Stomach smooth muscle (tissue), 2 donors: ENCODE measurements at regions not wholly inside any gene's neighbourhood (a gene's known extent, or its start where the extent isn't known, plus 50 kb on each side); places are given as distances from the start of the nearest gene placed in this dataset.
"Not testable (repeated sequence)": the region's sequence is repeated elsewhere in the genome, so short reads cannot be mapped to it uniquely, and the experiment has no call there.

Experiments used
- H3K27ac ChIP-seq: one replicate; pipeline ENCODE4 v1.7.0; 2013; ENCODE audit warnings: mild to moderate bottlenecking, low read length, inconsistent platforms
- H3K27me3 ChIP-seq, 2 donors: one replicate each; pipeline ENCODE4 v1.7.0; 2013; ENCODE audit warnings: low read length in 2 of 2; ENCODE audit not compliant: insufficient read depth in 2 of 2, control insufficient read depth in 1 of 2
- H3K36me3 ChIP-seq, 2 donors: one replicate each; pipeline ENCODE4 v1.7.0; 2013; ENCODE audit warnings: low read length in 2 of 2; ENCODE audit not compliant: control insufficient read depth in 2 of 2, insufficient read depth in 2 of 2
- H3K4me1 ChIP-seq: one replicate; pipeline ENCODE4 v1.7.0; 2013; ENCODE audit warnings: low read length; ENCODE audit not compliant: control insufficient read depth, insufficient read depth
- H3K4me3 ChIP-seq, 2 donors: one replicate each; pipeline ENCODE4 v1.7.0; 2013; ENCODE audit warnings: low read length in 2 of 2
- H3K9ac ChIP-seq, 2 donors: one replicate each; pipeline ENCODE4 v1.7.0; 2013; ENCODE audit warnings: low read length in 2 of 2, mild to moderate bottlenecking in 1 of 2
- H3K9me3 ChIP-seq, 2 donors: one replicate each; pipeline ENCODE4 v1.7.0; 2013; ENCODE audit warnings: low read length in 2 of 2; ENCODE audit not compliant: control insufficient read depth in 2 of 2
- donor health status: healthy.
- donor health status: Pancreatic carcinoma.

DNA sequence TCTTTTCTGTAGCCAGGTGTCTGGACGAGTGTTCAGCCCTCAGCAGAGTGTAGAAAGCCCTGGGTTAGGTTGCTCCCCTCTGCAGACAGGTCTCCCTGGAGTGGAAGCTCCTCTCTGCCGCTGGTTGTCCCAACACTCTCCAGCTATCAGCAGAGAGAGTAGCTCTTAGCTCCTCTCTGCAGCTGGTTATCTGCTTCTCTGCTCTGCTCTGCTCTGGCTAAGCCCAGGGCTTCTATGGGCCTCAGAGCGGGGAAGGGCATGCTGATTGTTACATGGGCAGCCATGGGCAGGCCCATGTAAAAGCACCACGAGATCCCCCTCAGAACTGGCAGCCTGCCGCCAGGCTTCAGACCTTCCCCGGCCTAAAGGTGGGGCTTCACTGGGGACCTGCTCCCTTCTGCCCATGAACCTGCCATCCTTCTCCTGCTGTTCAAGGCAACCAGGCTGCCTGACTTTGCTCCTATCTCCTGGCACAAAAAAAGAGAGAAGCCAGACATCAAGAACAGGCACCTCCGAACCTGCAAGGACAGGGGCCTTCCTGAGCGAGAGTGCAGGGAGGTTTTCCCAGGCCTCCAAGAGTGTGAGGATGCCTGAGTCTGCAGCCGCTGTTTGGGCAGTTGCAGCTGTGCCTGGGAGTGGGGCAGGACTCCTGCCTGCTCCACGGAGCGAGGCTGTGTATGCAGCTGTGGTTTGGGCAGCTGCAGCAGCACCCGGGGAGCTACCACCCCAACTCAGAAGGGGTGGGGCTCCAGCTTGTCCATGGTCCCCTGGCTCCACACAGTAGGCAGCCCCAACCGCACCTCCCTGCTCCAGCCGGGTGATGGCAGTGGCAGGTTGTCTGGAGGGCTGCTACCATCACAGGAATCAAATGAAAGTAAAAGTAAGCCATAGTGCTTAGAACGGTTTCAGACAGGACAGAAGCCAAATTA is 973.7 kb downstream of the LTN1 start:
- Histone ChIP-seq H3K4me1 (no peaks in the 10 kb centered on the region), H3K4me3 (no peak overlapping the region), H3K36me3 (no peaks in the 10 kb centered on the region), H3K9me3 (no peaks in the 10 kb centered on the region), H3K9ac (no peak overlapping the region), H3K27me3 (no peaks in the 10 kb centered on the region), H3K27ac (no peak overlapping the region)

GRCh38 chr21:28018213-28018612 is 974.5 kb downstream of the LTN1 start:
- no peak overlapping the region for H3K27ac ChIP-seq
- H3K36me3 ChIP-seq = no peaks in the 10 kb centered on the region
- H3K9me3 ChIP-seq = no peaks in the 10 kb centered on the region
- H3K27me3 ChIP-seq = no peaks in the 10 kb centered on the region
- no peak overlapping the region for H3K4me3 ChIP-seq
- no peaks in the 10 kb centered on the region for H3K4me1 ChIP-seq
- no peak overlapping the region for H3K9ac ChIP-seq

- Histone ChIP-seq H3K9ac (no peak overlapping the region), H3K9me3 (no peaks in the 10 kb centered on the region), H3K4me3 (no peak overlapping the region), H3K4me1 (peaks cover 3% of the 10 kb centered on the region), H3K36me3 (no peaks in the 10 kb centered on the region), H3K27ac (no peak overlapping the region), H3K27me3 (no peaks in the 10 kb centered on the region)
Measured at GRCh38 chr21:28016571-28016970, 976.1 kb downstream of the LTN1 start.

DNA sequence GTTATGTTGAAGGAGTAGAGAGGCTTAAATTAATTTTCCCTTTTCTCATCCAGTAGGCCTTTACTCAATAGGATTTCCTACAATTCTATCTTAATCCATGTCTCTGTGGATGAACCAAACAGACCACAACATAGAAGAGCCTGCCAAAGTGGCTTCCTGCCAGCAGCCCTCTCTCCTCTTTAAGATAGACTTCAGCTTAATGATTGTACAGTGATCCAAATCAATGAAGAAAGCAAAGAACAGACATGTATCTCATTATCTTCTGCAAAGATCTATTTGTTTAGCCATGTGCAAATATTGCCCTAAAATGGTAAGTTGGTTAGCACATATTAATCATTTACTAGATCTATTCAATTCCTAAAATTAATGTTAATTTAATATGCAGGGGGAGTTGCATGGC is 979.6 kb downstream of the LTN1 start:
- H3K4me1 ChIP-seq, H3K9ac ChIP-seq, H3K9me3 ChIP-seq, H3K27ac ChIP-seq, H3K27me3 ChIP-seq, H3K4me3 ChIP-seq, H3K36me3 ChIP-seq: not testable (repeated sequence)

DNA sequence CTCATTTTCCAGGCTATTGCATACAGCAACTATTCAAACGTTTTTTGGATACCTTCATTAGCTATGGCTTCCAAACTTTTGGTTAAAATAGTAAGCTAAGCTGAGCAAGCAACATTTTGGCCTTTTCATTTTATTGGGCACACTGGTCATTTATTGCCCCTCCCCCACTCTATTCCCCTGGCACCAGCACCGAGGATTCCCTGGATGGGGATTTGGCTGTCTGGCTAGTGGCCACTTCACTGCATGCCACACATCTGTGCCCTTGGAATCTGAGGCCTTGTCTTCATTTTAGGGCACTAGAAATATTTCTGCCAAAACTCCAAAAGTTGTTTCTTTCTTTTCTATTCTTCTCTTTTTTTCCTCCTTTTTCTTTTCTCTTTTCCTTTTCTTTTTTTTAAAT is 980.7 kb downstream of the LTN1 start:
- not testable (repeated sequence) for H3K36me3 ChIP-seq, H3K27ac ChIP-seq, H3K4me1 ChIP-seq, H3K9me3 ChIP-seq, H3K4me3 ChIP-seq, H3K9ac ChIP-seq, H3K27me3 ChIP-seq

- H3K36me3 ChIP-seq, H3K27ac ChIP-seq, H3K4me3 ChIP-seq, H3K9me3 ChIP-seq, H3K27me3 ChIP-seq, H3K4me1 ChIP-seq, H3K9ac ChIP-seq: not testable (repeated sequence)
Measured at GRCh38 chr21:28008245-28008644, 984.4 kb downstream of the LTN1 start.

GRCh38 chr21:28003627-28004026 is 989.0 kb downstream of the LTN1 start:
- H3K4me3 ChIP-seq, H3K9me3 ChIP-seq, H3K9ac ChIP-seq, H3K27ac ChIP-seq, H3K27me3 ChIP-seq, H3K4me1 ChIP-seq, H3K36me3 ChIP-seq: not testable (repeated sequence)

DNA sequence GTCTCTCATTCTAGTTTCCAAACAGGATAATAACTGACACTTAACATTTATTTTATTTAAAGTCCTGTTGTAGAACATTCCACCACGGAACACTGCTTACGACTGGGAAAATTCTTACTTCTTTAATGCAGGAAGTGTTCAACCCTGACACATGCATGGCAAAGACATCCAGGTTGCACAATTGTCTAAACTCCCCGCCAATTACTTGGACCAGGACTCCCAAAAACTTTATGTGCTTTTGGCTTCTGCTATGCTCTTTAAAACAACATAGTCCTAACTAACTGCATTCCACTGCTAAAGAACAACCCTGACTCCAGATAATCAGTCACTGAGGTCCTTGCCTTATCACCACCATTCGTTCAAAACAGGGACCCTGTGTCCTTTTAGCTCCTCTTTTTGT is 995.8 kb downstream of the LTN1 start:
- not testable (repeated sequence) for H3K4me3 ChIP-seq, H3K27me3 ChIP-seq, H3K4me1 ChIP-seq, H3K9ac ChIP-seq, H3K27ac ChIP-seq, H3K36me3 ChIP-seq, H3K9me3 ChIP-seq

DNA sequence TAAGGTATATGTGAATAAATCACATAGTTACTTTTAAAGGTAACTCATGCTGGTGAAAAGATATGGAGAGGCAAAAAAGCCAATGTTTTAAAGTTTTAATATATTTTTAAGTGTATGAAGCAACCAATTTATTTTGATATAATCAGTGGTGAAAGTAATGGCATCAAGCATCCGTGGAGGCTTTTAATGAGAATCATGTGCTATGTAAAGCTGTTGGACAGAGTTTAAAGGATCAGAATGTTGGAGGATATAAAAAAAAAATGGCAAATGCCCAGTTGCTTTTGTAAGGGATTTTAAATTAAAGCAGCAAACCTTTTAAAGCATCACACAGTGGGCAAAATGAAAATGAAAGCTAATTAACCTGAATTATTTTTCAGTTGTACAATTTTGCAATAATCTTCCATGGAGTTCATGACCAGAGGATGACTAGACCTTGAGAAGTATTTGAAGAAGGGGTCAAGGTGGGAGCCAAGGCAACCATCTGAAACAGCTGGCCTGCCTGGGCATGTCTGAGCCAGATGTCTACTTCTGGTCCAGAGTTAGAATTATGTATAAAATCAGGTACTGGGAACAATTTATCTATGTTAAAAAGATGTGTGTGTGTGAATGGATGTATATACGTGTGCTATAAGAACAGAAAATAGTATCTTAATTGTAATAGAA is 1007.9 kb downstream of the LTN1 start:
- H3K9me3 ChIP-seq, H3K4me1 ChIP-seq, H3K9ac ChIP-seq, H3K36me3 ChIP-seq, H3K27me3 ChIP-seq, H3K4me3 ChIP-seq, H3K27ac ChIP-seq: not testable (repeated sequence)

DNA sequence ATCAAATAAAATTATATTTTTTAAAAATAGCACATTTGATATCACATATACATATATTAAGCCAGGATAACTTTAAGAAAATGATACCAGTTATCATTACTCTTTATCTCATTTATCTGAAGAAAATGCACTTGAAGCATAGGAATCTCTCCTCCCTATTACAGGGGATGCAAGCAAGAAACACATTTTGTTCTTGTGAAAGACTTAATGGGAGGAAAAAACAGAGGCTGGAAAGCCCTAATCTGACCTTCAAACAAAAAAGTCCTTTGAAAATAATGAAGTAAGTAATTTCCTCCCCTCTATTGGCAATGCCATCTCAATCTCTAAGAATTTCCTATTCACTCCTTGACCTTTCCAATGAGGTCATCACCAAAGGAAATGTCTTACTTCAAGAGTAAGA is 1012.6 kb upstream of the ADAMTS5 start:
- H3K27me3 ChIP-seq, H3K27ac ChIP-seq, H3K36me3 ChIP-seq, H3K4me3 ChIP-seq, H3K4me1 ChIP-seq, H3K9ac ChIP-seq, H3K9me3 ChIP-seq: not testable (repeated sequence)

- no peak overlapping the region for H3K9ac ChIP-seq
- H3K36me3 ChIP-seq = no peaks in the 10 kb centered on the region
- H3K27ac ChIP-seq = no peak overlapping the region
- H3K27me3 ChIP-seq = no peaks in the 10 kb centered on the region
- no peaks in the 10 kb centered on the region for H3K9me3 ChIP-seq
- no peak overlapping the region for H3K4me3 ChIP-seq
- no peaks in the 10 kb centered on the region for H3K4me1 ChIP-seq
Measured at GRCh38 chr21:27975514-27975913, 1008.6 kb upstream of the ADAMTS5 start.
